NB4 (cell line): ENCODE measurements at regions not wholly inside any gene's neighbourhood (a gene's known extent, or its start where the extent isn't known, plus 50 kb on each side); places are given as distances from the start of the nearest gene placed in this dataset.

Experiments used
- POLR2A ChIP-seq: IDR thresholded peaks from 2 replicates; pipeline ENCODE4 v1.6.1; 2011; ENCODE audit warnings: mild to moderate bottlenecking; ENCODE audit not compliant: insufficient read length; ENCODE audit errors: extremely low read depth
- TF ChIP-seq, protein P1 (sequence below): IDR thresholded peaks from one replicate; pipeline ENCODE4 v1.5.1; 2012; ENCODE audit warnings: low read depth, low read length

DNA sequence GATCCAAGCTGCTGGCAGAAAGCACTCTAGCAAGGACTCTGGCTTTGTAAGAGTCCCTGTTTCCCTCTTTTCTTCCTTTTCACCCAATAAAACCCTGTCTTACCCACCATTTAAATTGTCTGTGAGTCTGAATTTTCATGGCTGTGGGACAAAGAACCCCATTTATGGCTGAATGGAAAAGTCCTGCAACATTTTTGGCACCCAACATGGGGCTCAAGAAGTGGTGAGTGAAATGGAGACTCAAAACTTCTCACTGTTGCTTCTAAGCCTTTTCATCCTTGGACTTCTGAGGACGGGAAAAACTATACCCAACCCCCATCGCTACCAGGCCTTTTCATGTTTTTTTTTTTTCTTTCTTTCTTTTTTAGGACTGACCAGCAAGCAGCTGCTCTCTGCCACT is 329.5 kb upstream of the CWC22 start:
- TF ChIP-seq POLR2A, result no peak
- TF ChIP-seq, protein P1, sequence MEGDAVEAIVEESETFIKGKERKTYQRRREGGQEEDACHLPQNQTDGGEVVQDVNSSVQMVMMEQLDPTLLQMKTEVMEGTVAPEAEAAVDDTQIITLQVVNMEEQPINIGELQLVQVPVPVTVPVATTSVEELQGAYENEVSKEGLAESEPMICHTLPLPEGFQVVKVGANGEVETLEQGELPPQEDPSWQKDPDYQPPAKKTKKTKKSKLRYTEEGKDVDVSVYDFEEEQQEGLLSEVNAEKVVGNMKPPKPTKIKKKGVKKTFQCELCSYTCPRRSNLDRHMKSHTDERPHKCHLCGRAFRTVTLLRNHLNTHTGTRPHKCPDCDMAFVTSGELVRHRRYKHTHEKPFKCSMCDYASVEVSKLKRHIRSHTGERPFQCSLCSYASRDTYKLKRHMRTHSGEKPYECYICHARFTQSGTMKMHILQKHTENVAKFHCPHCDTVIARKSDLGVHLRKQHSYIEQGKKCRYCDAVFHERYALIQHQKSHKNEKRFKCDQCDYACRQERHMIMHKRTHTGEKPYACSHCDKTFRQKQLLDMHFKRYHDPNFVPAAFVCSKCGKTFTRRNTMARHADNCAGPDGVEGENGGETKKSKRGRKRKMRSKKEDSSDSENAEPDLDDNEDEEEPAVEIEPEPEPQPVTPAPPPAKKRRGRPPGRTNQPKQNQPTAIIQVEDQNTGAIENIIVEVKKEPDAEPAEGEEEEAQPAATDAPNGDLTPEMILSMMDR, result no peak
